ENCODE measurements at regions not wholly inside any gene's neighbourhood (a gene's known extent, or its start where the extent isn't known, plus 50 kb on each side); places are given as distances from the start of the nearest gene placed in this dataset.

GRCh38 chr20:6499566-6499965 is 267.9 kb upstream of the BMP2 start:
- Histone ChIP-seq H3K4me1 (ENCODE audit: control insufficient read depth, insufficient read depth, low read length) (no peaks in the 10 kb centered on the region), H3K27ac (ENCODE audit: low read length) (no peak overlapping the region), H3K36me3 (ENCODE audit: control insufficient read depth, insufficient read depth, low read length) (no peaks in the 10 kb centered on the region), H3K9me3 (ENCODE audit: control insufficient read depth, insufficient read depth, low read depth, low read length) (0 out of 2 replicates have a peak, but pooled peaks cover 3% of the 10 kb centered on the region), H3K27me3 (ENCODE audit: control insufficient read depth, insufficient read depth, low read length) (no peaks in the 10 kb centered on the region), H3K4me3 (ENCODE audit: low read depth in 2 of 2, low read length in 2 of 2) (no peak overlapping the region)
- no peak for TF ChIP-seq REST (IDR thresholded peaks at IDR 0.05; ENCODE audit: insufficient read depth in 1 of 2, low read depth in 2 of 2, low read length in 1 of 2)
- TF ChIP-seq TCF7L2 (IDR thresholded peaks at IDR 0.05; ENCODE audit: low read depth, low read length): no peak
- no peak for TF ChIP-seq SIN3A (IDR thresholded peaks at IDR 0.05; ENCODE audit: borderline replicate concordance, insufficient read depth, low read depth, low read length)
- TF ChIP-seq POLR2AphosphoS5 (IDR thresholded peaks at IDR 0.05; ENCODE audit: low read depth, low read length): no peak
- TF ChIP-seq, protein P1, sequence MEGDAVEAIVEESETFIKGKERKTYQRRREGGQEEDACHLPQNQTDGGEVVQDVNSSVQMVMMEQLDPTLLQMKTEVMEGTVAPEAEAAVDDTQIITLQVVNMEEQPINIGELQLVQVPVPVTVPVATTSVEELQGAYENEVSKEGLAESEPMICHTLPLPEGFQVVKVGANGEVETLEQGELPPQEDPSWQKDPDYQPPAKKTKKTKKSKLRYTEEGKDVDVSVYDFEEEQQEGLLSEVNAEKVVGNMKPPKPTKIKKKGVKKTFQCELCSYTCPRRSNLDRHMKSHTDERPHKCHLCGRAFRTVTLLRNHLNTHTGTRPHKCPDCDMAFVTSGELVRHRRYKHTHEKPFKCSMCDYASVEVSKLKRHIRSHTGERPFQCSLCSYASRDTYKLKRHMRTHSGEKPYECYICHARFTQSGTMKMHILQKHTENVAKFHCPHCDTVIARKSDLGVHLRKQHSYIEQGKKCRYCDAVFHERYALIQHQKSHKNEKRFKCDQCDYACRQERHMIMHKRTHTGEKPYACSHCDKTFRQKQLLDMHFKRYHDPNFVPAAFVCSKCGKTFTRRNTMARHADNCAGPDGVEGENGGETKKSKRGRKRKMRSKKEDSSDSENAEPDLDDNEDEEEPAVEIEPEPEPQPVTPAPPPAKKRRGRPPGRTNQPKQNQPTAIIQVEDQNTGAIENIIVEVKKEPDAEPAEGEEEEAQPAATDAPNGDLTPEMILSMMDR (IDR thresholded peaks at IDR 0.05): no peak
- DNase-seq (ENCODE audit: low read depth, low spot score): no peak
- no peak for ATAC-seq
- intact Hi-C loops (cut with micrococcal nuclease; ENCODE audit: unreplicated experiment): no loop called here
- no TSS peak for BruUV-seq (replicated peaks)
- ChIA-PET CTCF (no interaction called here), POLR2A (interaction anchor here (0.6 kb wide), 1 partner anchor 473 kb away, joined by 8 read pairs; no protein-coding TSS in a partner anchor)
- in situ Hi-C loops (cut with HindIII; ENCODE audit: low pct_unique_long_range_greater_than_20kb, low sequenced_read_pairs): no loop called here

- Histone ChIP-seq H3K27ac (ENCODE audit: low read length) (no peak overlapping the region), H3K36me3 (ENCODE audit: control insufficient read depth, insufficient read depth, low read length) (no peaks in the 10 kb centered on the region), H3K4me1 (ENCODE audit: control insufficient read depth, insufficient read depth, low read length) (no peaks in the 10 kb centered on the region), H3K27me3 (ENCODE audit: control insufficient read depth, insufficient read depth, low read length) (no peaks in the 10 kb centered on the region), H3K9me3 (ENCODE audit: control insufficient read depth, insufficient read depth, low read depth, low read length) (0 out of 2 replicates have a peak, but pooled peaks cover 3% of the 10 kb centered on the region), H3K4me3 (ENCODE audit: low read depth in 2 of 2, low read length in 2 of 2) (no peak overlapping the region)
- in situ Hi-C loops (cut with HindIII; ENCODE audit: low pct_unique_long_range_greater_than_20kb, low sequenced_read_pairs): no loop called here
- ATAC-seq: no peak
- ChIA-PET POLR2A (no interaction called here), CTCF (no interaction called here)
- no TSS peak for BruUV-seq (replicated peaks)
- intact Hi-C loops (cut with micrococcal nuclease; ENCODE audit: unreplicated experiment): no loop called here
- DNase-seq (ENCODE audit: low read depth, low spot score): no peak
- no peak for TF ChIP-seq REST (IDR thresholded peaks at IDR 0.05; ENCODE audit: insufficient read depth in 1 of 2, low read depth in 2 of 2, low read length in 1 of 2)
- TF ChIP-seq POLR2AphosphoS5 (IDR thresholded peaks at IDR 0.05; ENCODE audit: low read depth, low read length): no peak
- TF ChIP-seq TCF7L2 (IDR thresholded peaks at IDR 0.05; ENCODE audit: low read depth, low read length): no peak
- TF ChIP-seq, protein P1 (IDR thresholded peaks at IDR 0.05): no peak
- no peak for TF ChIP-seq SIN3A (IDR thresholded peaks at IDR 0.05; ENCODE audit: borderline replicate concordance, insufficient read depth, low read depth, low read length)
Measured at GRCh38 chr20:6496874-6497273, 270.6 kb upstream of the BMP2 start.
